Panc1 (cell line): ENCODE measurements at regions not wholly inside any gene's neighbourhood (a gene's known extent, or its start where the extent isn't known, plus 50 kb on each side); places are given as distances from the start of the nearest gene placed in this dataset.
"Not testable (repeated sequence)": the region's sequence is repeated elsewhere in the genome, so short reads cannot be mapped to it uniquely, and the experiment has no call there.

Experiments
- ATAC-seq: fragments of 200-7000 bp; cut with Tn5 transposase; 2 replicates; pipeline ENCODE4 v1.9.1; 2020; ENCODE audit warnings: mild to moderate bottlenecking, moderate library complexity
- BruUV-seq: library from RNA; stranded (reverse); fragments of 400-500 nt; replicated peaks from 2 replicates; lab custom pipeline; 2021; lab: Mats Ljungman, UMichigan
- CTCF ChIA-PET: fragments of 300-600 bp; sonication (Branson Sonifier 250); formaldehyde crosslinking; loops from one replicate; lab custom pipeline; 2022; ENCODE audit warnings: antibody characterized with exemption; lab: Charles Lee
- POLR2A ChIA-PET: fragments of 300-600 bp; sonication (Branson Sonifier 250); formaldehyde crosslinking; loops from one replicate; lab custom pipeline; 2022; ENCODE audit warnings: antibody characterized with exemption; lab: Charles Lee
- DNase-seq: peaks from one replicate; pipeline ENCODE4 v3.0.0-alpha.2; 2010; ENCODE audit warnings: low read depth, low spot score
- H3K27ac ChIP-seq: 2 replicates; pipeline ENCODE4 v1.5.1; 2011; ENCODE audit warnings: mild to moderate bottlenecking, low read length, inconsistent platforms
- H3K27me3 ChIP-seq: fragments of 200-500 bp; sonication (Bioruptor generic); 2 replicates; pipeline ENCODE4 v1.6.0; 2014; ENCODE audit warnings: low read length, inconsistent platforms; ENCODE audit not compliant: control insufficient read depth, insufficient read depth
- H3K36me3 ChIP-seq: fragments of 200-500 bp; sonication (Bioruptor generic); 2 replicates; pipeline ENCODE4 v1.5.1; 2014; ENCODE audit warnings: inconsistent platforms, mild to moderate bottlenecking, low read length, moderate library complexity; ENCODE audit not compliant: control insufficient read depth, insufficient read depth
- H3K4me1 ChIP-seq: 2 replicates; pipeline ENCODE4 v1.5.1; 2011; ENCODE audit warnings: inconsistent platforms, mild to moderate bottlenecking, low read length, moderate library complexity; ENCODE audit not compliant: control insufficient read depth, insufficient read depth
- H3K4me3 ChIP-seq, 2 experiments: 2 replicates each; pipeline ENCODE4 v1.5.1; 2011 to 2012; ENCODE audit warnings: low read depth in 2 of 2, low read length in 2 of 2, mild to moderate bottlenecking in 2 of 2, inconsistent platforms in 1 of 2, moderate library complexity in 1 of 2
- H3K9me3 ChIP-seq: fragments of 200-500 bp; sonication (Bioruptor generic); 2 replicates; pipeline ENCODE4 v1.5.1; 2014; ENCODE audit warnings: low read depth, mild to moderate bottlenecking, inconsistent platforms, low read length, moderate library complexity; ENCODE audit not compliant: control insufficient read depth, insufficient read depth
- CTCF ChIP-seq: fragments of 450-650 bp; IDR thresholded peaks from 2 replicates; pipeline ENCODE4 v1.5.1; 2017; ENCODE audit warnings: mild to moderate bottlenecking
- POLR2AphosphoS5 ChIP-seq: IDR thresholded peaks from 2 replicates; pipeline ENCODE4 v1.6.1; 2012; ENCODE audit warnings: mild to moderate bottlenecking, low read depth, low read length, moderate library complexity
- REST ChIP-seq, 2 experiments: IDR thresholded peaks; 2 replicates each; pipeline ENCODE4 v1.6.1; 2011 to 2012; ENCODE audit warnings: low read depth in 2 of 2, control low read depth in 1 of 2, low read length in 1 of 2, mild to moderate bottlenecking in 1 of 2, moderate library complexity in 1 of 2; ENCODE audit not compliant: insufficient read depth in 1 of 2
- SIN3A ChIP-seq: IDR thresholded peaks from 2 replicates; pipeline ENCODE4 v1.6.1; 2012; ENCODE audit warnings: low read depth, mild to moderate bottlenecking, low read length, moderate library complexity, borderline replicate concordance; ENCODE audit not compliant: insufficient read depth
- TCF7L2 ChIP-seq: IDR thresholded peaks from 2 replicates; pipeline ENCODE4 v1.6.1; 2011; ENCODE audit warnings: mild to moderate bottlenecking, low read depth, low read length, inconsistent platforms
- in situ Hi-C: cut with HindIII; loops from 2 replicates; pipeline ENCODE4 v1.10.0; 2016; ENCODE audit warnings: low sequenced_read_pairs, low pct_unique_long_range_greater_than_20kb
- intact Hi-C: fragments of 100-400 bp; cut with micrococcal nuclease; formaldehyde crosslinking; loops from one replicate; pipeline ENCODE4 v1.10.0; 2022; ENCODE audit not compliant: unreplicated experiment

GRCh38 chr6:11373208-11373607 lies 140.7 kb upstream of the NEDD9 start:
- H3K36me3 ChIP-seq: no peaks in the 10 kb centered on the region
- no peaks in the 10 kb centered on the region for H3K4me1 ChIP-seq
- intact Hi-C loops (no loop called here), in situ Hi-C loops (no loop called here)
- H3K4me3 ChIP-seq: no peak overlapping the region
- CTCF ChIA-PET: no interaction called here
- no TSS peak for BruUV-seq
- no peaks in the 10 kb centered on the region for H3K9me3 ChIP-seq
- H3K27ac ChIP-seq: no peak overlapping the region
- POLR2A ChIA-PET: no interaction called here
- TF ChIP-seq SIN3A (no peak), CTCF (no peak), TCF7L2 (no peak), REST (IDR thresholded peaks at IDR 0.05; ENCODE audit: insufficient read depth in 1 of 2, low read depth in 2 of 2, low read length in 1 of 2) (no peak), POLR2AphosphoS5 (no peak)
- no peak for DNase-seq
- ATAC-seq: no peak
- H3K27me3 ChIP-seq: no peaks in the 10 kb centered on the region; the same call in 1 of the 2 replicates

GRCh38 chr6:11372186-11372790 lies 139.8 kb upstream of the NEDD9 start:
- CTCF ChIA-PET, H3K27ac ChIP-seq, POLR2A ChIA-PET, H3K9me3 ChIP-seq, BruUV-seq, intact Hi-C loops, H3K4me3 ChIP-seq, H3K36me3 ChIP-seq, DNase-seq, H3K27me3 ChIP-seq, in situ Hi-C loops, H3K4me1 ChIP-seq, ATAC-seq: not testable (repeated sequence)

GRCh38 chr6:11370191-11371018 lies 137.9 kb upstream of the NEDD9 start:
- no TSS peak for BruUV-seq
- H3K4me3 ChIP-seq: no peak overlapping the region
- no peak overlapping the region for H3K27ac ChIP-seq
- CTCF ChIA-PET: no interaction called here
- no peaks in the 10 kb centered on the region; the same call in 1 of the 2 replicates for H3K27me3 ChIP-seq
- POLR2A ChIA-PET: no interaction called here
- no peak for TF ChIP-seq REST (IDR thresholded peaks at IDR 0.05; ENCODE audit: insufficient read depth in 1 of 2, low read depth in 2 of 2, low read length in 1 of 2)
- no peak for TF ChIP-seq CTCF
- no peak for TF ChIP-seq SIN3A
- TF ChIP-seq POLR2AphosphoS5: no peak
- no peak for TF ChIP-seq TCF7L2
- intact Hi-C loops: no loop called here
- no peaks in the 10 kb centered on the region for H3K4me1 ChIP-seq
- H3K36me3 ChIP-seq: no peaks in the 10 kb centered on the region
- ATAC-seq: no peak
- no peaks in the 10 kb centered on the region for H3K9me3 ChIP-seq
- in situ Hi-C loops: no loop called here
- no peak for DNase-seq
